GM23338 (cell line): ENCODE measurements at regions not wholly inside any gene's neighbourhood (a gene's known extent, or its start where the extent isn't known, plus 50 kb on each side); places are given as distances from the start of the nearest gene placed in this dataset.

ENCODE experiments used
- ATAC-seq: fragments of 200-7000 bp; cut with Tn5 transposase; 3 replicates; pipeline ENCODE4 v1.9.1; 2020
- DNase-seq: peaks from one replicate; pipeline ENCODE4 v3.0.0-alpha.2; 2015; ENCODE audit warnings: low spot score
- H2AFZ ChIP-seq: fragments of 200-600 bp; sonication (generic); 2 replicates; pipeline ENCODE4 v1.8.0; 2016; ENCODE audit warnings: antibody characterized with exemption, mild to moderate bottlenecking, moderate library complexity
- H3F3A ChIP-seq: fragments of 200-600 bp; sonication (generic); replicated peaks from 2 replicates; pipeline ENCODE4 v1.8.0; 2017; ENCODE audit warnings: antibody characterized with exemption, mixed run types, low read depth
- H3K27ac ChIP-seq: fragments of 200-600 bp; sonication (generic); 2 replicates; pipeline ENCODE4 v1.6.1; 2016; ENCODE audit warnings: low read depth
- H3K27me3 ChIP-seq: fragments of 200-600 bp; sonication (generic); 2 replicates; pipeline ENCODE4 v1.8.0; 2016; ENCODE audit warnings: mild to moderate bottlenecking, mixed run types, moderate library complexity; ENCODE audit not compliant: insufficient read depth
- H3K36me3 ChIP-seq: fragments of 200-600 bp; sonication (generic); 2 replicates; pipeline ENCODE4 v1.8.0; 2016; ENCODE audit warnings: mild to moderate bottlenecking; ENCODE audit not compliant: insufficient read depth
- H3K4me1 ChIP-seq: fragments of 200-600 bp; sonication (generic); 2 replicates; pipeline ENCODE4 v1.8.0; 2016; ENCODE audit warnings: mild to moderate bottlenecking, moderate library complexity; ENCODE audit not compliant: insufficient read depth
- H3K4me2 ChIP-seq: fragments of 200-600 bp; sonication (generic); 2 replicates; pipeline ENCODE4 v1.7.1; 2017; ENCODE audit warnings: mixed run types
- H3K4me3 ChIP-seq: fragments of 200-600 bp; sonication (generic); 2 replicates; pipeline ENCODE4 v1.6.1; 2016; ENCODE audit warnings: mixed run types
- H3K79me2 ChIP-seq: fragments of 200-600 bp; sonication (generic); replicated peaks from 2 replicates; pipeline ENCODE4 v1.8.0; 2017; ENCODE audit warnings: mild to moderate bottlenecking; ENCODE audit not compliant: insufficient read depth
- H3K9me2 ChIP-seq: fragments of 200-600 bp; sonication (generic); 2 replicates; pipeline ENCODE4 v1.8.0; 2017; ENCODE audit not compliant: insufficient read depth
- H4K20me1 ChIP-seq: fragments of 200-600 bp; sonication (generic); replicated peaks from 2 replicates; pipeline ENCODE4 v1.8.0; 2017; ENCODE audit warnings: mild to moderate bottlenecking; ENCODE audit not compliant: insufficient read depth
- H3K27ac Mint-ChIP-seq: 2 replicates; pipeline ENCODE4 v1.8.0; 2020; ENCODE audit warnings: inconsistent platforms, mild to moderate bottlenecking, moderate library complexity, mixed read lengths
- H3K27me3 Mint-ChIP-seq: 3 replicates; pipeline ENCODE4 v1.8.0; 2022; ENCODE audit warnings: low read depth, mild to moderate bottlenecking, moderate library complexity, mixed read lengths, inconsistent platforms; ENCODE audit not compliant: insufficient read depth, poor library complexity
- H3K36me3 Mint-ChIP-seq: 3 replicates; pipeline ENCODE4 v1.8.0; 2021; ENCODE audit warnings: low read depth, mild to moderate bottlenecking, inconsistent platforms, moderate library complexity, mixed read lengths
- H3K4me1 Mint-ChIP-seq: 3 replicates; pipeline ENCODE4 v1.8.0; 2020; ENCODE audit warnings: mild to moderate bottlenecking, inconsistent platforms, mixed read lengths
- H3K4me3 Mint-ChIP-seq: 3 replicates; pipeline ENCODE4 v1.8.0; 2021; ENCODE audit warnings: moderate library complexity, mild to moderate bottlenecking, inconsistent platforms, mixed read lengths
- H3K9me3 Mint-ChIP-seq: 3 replicates; pipeline ENCODE4 v1.8.0; 2020; ENCODE audit warnings: moderate library complexity, mild to moderate bottlenecking, inconsistent platforms, mixed read lengths
- CREB1 ChIP-seq: fragments of 250-450 bp; sonication (Bioruptor Pico); IDR thresholded peaks from 2 replicates; pipeline ENCODE4 v1.5.0; 2020; ENCODE audit warnings: low read depth, mild to moderate bottlenecking, moderate library complexity
- EZH2 ChIP-seq: fragments of 200-600 bp; sonication (generic); IDR thresholded peaks from one replicate; pipeline ENCODE4 v1.8.0; 2017; ENCODE audit warnings: antibody characterized with exemption, mild to moderate bottlenecking, low read depth; ENCODE audit not compliant: unreplicated experiment
- POLR2AphosphoS5 ChIP-seq: IDR thresholded peaks from 2 replicates; pipeline ENCODE4 v1.6.1; 2016; ENCODE audit warnings: antibody characterized with exemption, low read depth
- ZNF114 ChIP-seq: fragments of 250-450 bp; sonication (Bioruptor Pico); IDR thresholded peaks from 2 replicates; pipeline ENCODE4 v1.5.0; 2020; ENCODE audit warnings: mild to moderate bottlenecking, moderate library complexity
- ZNF331 ChIP-seq: fragments of 250-450 bp; sonication (Bioruptor Pico); IDR thresholded peaks from 2 replicates; pipeline ENCODE4 v1.5.0; 2020; ENCODE audit warnings: low read depth, mild to moderate bottlenecking, moderate library complexity
- TF ChIP-seq, protein P1 (sequence below): fragments of 250-450 bp; sonication (Bioruptor Pico); IDR thresholded peaks from 2 replicates; pipeline ENCODE4 v1.5.0; 2020; ENCODE audit warnings: mild to moderate bottlenecking, moderate library complexity

DNA sequence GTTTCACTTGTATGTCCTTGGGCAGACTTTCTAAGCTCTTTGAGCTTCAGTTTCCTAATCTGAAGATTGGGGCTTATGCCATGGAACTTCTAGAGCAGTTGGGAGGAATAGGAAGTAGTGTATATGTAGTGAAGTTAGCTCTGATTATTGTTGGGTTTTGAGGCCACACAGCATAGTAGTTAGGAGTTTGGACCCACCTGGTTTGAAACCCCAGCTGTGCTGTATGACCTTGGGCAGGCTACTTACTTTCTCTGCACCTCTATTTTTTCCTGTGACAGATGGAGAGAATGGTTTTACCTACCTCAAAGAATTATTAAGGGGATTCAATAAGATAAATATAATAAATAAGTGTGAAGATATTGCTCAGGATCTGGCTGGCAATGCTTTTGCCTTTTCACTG lies 61.4 kb upstream of the ADRB1 start (continued):
- TF ChIP-seq, protein P1, sequence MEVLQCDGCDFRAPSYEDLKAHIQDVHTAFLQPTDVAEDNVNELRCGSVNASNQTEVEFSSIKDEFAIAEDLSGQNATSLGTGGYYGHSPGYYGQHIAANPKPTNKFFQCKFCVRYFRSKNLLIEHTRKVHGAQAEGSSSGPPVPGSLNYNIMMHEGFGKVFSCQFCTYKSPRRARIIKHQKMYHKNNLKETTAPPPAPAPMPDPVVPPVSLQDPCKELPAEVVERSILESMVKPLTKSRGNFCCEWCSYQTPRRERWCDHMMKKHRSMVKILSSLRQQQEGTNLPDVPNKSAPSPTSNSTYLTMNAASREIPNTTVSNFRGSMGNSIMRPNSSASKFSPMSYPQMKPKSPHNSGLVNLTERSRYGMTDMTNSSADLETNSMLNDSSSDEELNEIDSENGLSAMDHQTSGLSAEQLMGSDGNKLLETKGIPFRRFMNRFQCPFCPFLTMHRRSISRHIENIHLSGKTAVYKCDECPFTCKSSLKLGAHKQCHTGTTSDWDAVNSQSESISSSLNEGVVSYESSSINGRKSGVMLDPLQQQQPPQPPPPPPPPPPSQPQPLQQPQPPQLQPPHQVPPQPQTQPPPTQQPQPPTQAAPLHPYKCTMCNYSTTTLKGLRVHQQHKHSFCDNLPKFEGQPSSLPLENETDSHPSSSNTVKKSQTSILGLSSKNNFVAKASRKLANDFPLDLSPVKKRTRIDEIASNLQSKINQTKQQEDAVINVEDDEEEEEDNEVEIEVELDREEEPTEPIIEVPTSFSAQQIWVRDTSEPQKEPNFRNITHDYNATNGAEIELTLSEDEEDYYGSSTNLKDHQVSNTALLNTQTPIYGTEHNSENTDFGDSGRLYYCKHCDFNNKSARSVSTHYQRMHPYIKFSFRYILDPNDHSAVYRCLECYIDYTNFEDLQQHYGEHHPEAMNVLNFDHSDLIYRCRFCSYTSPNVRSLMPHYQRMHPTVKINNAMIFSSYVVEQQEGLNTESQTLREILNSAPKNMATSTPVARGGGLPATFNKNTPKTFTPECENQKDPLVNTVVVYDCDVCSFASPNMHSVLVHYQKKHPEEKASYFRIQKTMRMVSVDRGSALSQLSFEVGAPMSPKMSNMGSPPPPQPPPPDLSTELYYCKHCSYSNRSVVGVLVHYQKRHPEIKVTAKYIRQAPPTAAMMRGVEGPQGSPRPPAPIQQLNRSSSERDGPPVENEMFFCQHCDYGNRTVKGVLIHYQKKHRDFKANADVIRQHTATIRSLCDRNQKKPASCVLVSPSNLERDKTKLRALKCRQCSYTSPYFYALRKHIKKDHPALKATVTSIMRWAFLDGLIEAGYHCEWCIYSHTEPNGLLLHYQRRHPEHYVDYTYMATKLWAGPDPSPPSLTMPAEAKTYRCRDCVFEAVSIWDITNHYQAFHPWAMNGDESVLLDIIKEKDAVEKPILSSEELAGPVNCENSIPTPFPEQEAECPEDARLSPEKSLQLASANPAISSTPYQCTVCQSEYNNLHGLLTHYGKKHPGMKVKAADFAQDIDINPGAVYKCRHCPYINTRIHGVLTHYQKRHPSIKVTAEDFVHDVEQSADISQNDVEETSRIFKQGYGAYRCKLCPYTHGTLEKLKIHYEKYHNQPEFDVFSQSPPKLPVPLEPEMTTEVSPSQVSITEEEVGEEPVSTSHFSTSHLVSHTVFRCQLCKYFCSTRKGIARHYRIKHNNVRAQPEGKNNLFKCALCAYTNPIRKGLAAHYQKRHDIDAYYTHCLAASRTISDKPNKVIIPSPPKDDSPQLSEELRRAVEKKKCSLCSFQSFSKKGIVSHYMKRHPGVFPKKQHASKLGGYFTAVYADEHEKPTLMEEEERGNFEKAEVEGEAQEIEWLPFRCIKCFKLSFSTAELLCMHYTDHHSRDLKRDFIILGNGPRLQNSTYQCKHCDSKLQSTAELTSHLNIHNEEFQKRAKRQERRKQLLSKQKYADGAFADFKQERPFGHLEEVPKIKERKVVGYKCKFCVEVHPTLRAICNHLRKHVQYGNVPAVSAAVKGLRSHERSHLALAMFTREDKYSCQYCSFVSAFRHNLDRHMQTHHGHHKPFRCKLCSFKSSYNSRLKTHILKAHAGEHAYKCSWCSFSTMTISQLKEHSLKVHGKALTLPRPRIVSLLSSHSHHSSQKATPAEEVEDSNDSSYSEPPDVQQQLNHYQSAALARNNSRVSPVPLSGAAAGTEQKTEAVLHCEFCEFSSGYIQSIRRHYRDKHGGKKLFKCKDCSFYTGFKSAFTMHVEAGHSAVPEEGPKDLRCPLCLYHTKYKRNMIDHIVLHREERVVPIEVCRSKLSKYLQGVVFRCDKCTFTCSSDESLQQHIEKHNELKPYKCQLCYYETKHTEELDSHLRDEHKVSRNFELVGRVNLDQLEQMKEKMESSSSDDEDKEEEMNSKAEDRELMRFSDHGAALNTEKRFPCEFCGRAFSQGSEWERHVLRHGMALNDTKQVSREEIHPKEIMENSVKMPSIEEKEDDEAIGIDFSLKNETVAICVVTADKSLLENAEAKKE = no peak
- TF ChIP-seq EZH2 (no peak), CREB1 (CRISPR knock-in tag) (no peak), POLR2AphosphoS5 (no peak)

DNA sequence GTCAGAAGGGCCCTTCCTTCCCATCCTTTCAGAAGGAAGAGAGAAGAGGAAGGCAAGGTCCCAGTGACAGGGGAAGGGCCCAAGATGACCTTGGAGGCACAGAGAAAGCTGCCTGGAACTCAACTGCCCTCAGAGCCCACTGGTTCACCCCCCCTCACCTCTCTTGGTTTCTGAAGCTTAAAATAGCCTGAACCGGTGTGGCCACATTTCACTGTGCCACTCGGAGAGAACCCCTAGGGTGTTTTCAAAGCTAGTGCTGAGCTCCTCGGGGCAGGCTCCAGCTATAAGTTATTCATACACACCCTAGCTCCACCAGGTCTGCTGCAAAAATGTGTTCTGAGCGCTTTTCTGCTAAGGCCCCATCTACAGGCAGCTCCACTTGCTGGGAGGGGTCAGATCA lies 60.9 kb upstream of the ADRB1 start:
- Histone ChIP-seq H3K36me3 (no peaks in the 10 kb centered on the region), H3F3A (no peaks in the 10 kb centered on the region), H2AFZ (no peak overlapping the region), H3K9me2 (peaks cover 4% of the 10 kb centered on the region; the same call in 1 of the 2 replicates), H3K27ac (no peak overlapping the region), H3K4me2 (no peak overlapping the region), H4K20me1 (no peaks in the 10 kb centered on the region), H3K79me2 (no peaks in the 10 kb centered on the region), H3K4me1 (no peaks in the 10 kb centered on the region), H3K4me3 (no peak overlapping the region), H3K27me3 (no peaks in the 10 kb centered on the region)
- ATAC-seq (0 out of 3 replicates have a peak, but pooled peaks have one; percentile 25), DNase-seq (no peak)
- Mint-ChIP-seq H3K36me3 (no peaks in the 10 kb centered on the region; the same call in 2 of the 3 replicates), H3K4me1 (peaks cover 8% of the 10 kb centered on the region), H3K27ac (no peak overlapping the region), H3K9me3 (peaks cover 3% of the 10 kb centered on the region; the same call in 2 of the 3 replicates), H3K4me3 (no peak overlapping the region), H3K27me3 (peaks cover 2% of the 10 kb centered on the region)
- TF ChIP-seq ZNF331 (CRISPR knock-in tag) (no peak), ZNF114 (CRISPR knock-in tag) (no peak)
